HG03159 (cell line): ENCODE measurements at regions not wholly inside any gene's neighbourhood (a gene's known extent, or its start where the extent isn't known, plus 50 kb on each side); places are given as distances from the start of the nearest gene placed in this dataset.

Source experiments
- ATAC-seq: cut with Tn5 transposase; IDR thresholded peaks from one replicate; pipeline ENCODE4 v1.9.1; 2021; ENCODE audit warnings: mild to moderate bottlenecking, moderate library complexity; ENCODE audit not compliant: unreplicated experiment

- ATAC-seq = no peak
These were observed 816.2 kb upstream of the GRAMD2B start for GRCh38 chr5:125607018-125607417.

GRCh38 chr5:125609011-125609410, 814.2 kb upstream of the GRAMD2B start:
- ATAC-seq = no peak

- no peak for ATAC-seq
These were observed 812.3 kb upstream of the GRAMD2B start for GRCh38 chr5:125610892-125611291.

GRCh38 chr5:125611541-125611940, 811.7 kb upstream of the GRAMD2B start:
- no peak for ATAC-seq

GRCh38 chr5:125612181-125612721, 811.0 kb upstream of the GRAMD2B start:
- no peak for ATAC-seq

- ATAC-seq = no peak
These were observed 810.4 kb upstream of the GRAMD2B start for GRCh38 chr5:125612776-125613175.

GRCh38 chr5:125630237-125630636, 793.0 kb upstream of the GRAMD2B start:
- ATAC-seq = no peak

GRCh38 chr5:125633523-125633922, 789.7 kb upstream of the GRAMD2B start:
- ATAC-seq = no peak

GRCh38 chr5:125634216-125634835, 788.9 kb upstream of the GRAMD2B start:
- no peak for ATAC-seq

- no peak for ATAC-seq
These were observed 783.4 kb upstream of the GRAMD2B start for GRCh38 chr5:125639858-125640257.

- ATAC-seq = no peak
These were observed 770.4 kb upstream of the GRAMD2B start for GRCh38 chr5:125652761-125653160.

- no peak for ATAC-seq
These were observed 768.8 kb upstream of the GRAMD2B start for GRCh38 chr5:125654392-125654791.

GRCh38 chr5:125655156-125655555, 768.1 kb upstream of the GRAMD2B start:
- ATAC-seq = no peak

- ATAC-seq = no peak
These were observed 765.3 kb upstream of the GRAMD2B start for GRCh38 chr5:125657936-125658335.

GRCh38 chr5:125659316-125660023, 763.7 kb upstream of the GRAMD2B start:
- no peak for ATAC-seq

GRCh38 chr5:125660231-125660895, 762.8 kb upstream of the GRAMD2B start:
- no peak for ATAC-seq

GRCh38 chr5:125661584-125661983, 761.6 kb upstream of the GRAMD2B start:
- no peak for ATAC-seq

- no peak for ATAC-seq
These were observed 754.3 kb upstream of the GRAMD2B start for GRCh38 chr5:125668884-125669283.

- no peak for ATAC-seq
These were observed 749.8 kb upstream of the GRAMD2B start for GRCh38 chr5:125673359-125673950.

- no peak for ATAC-seq
These were observed 743.7 kb upstream of the GRAMD2B start for GRCh38 chr5:125679522-125679921.

GRCh38 chr5:125683669-125684068, 739.5 kb upstream of the GRAMD2B start:
- no peak for ATAC-seq
